ENCODE measurements at regions not wholly inside any gene's neighbourhood (a gene's known extent, or its start where the extent isn't known, plus 50 kb on each side); places are given as distances from the start of the nearest gene placed in this dataset.
A peak's percentile ranks its signal among the peaks of the same experiment; 100 is the strongest.

- Histone ChIP-seq H3K9me3 (ENCODE audit: control insufficient read depth in 5 of 5, low read length in 5 of 5) (no peaks in the 10 kb centered on the region), H3K4me3 (ENCODE audit: low read depth in 1 of 5, low read length in 5 of 5) (no peak overlapping the region), H3K4me1 (ENCODE audit: control insufficient read depth in 5 of 5, insufficient read depth in 5 of 5, low read length in 5 of 5) (peaks cover 0 to 54% (median 43%) of the 10 kb centered on the region in 5 donors), H3K9ac (ENCODE audit: low read length in 5 of 5) (no peak overlapping the region), H3K27me3 (ENCODE audit: control insufficient read depth in 5 of 5, insufficient read depth in 4 of 5, low read length in 5 of 5) (no peaks in the 10 kb centered on the region), H3K36me3 (ENCODE audit: control insufficient read depth in 5 of 5, insufficient read depth in 5 of 5, low read length in 5 of 5) (no peaks in the 10 kb centered on the region), H3K27ac (ENCODE audit: low read depth, low read length) (peak overlapping the region; percentile 31)
Observed at GRCh38 chr2:12177455-12178288, 431.2 kb downstream of the LPIN1 start.

GRCh38 chr2:12178289-12179080, 432.1 kb downstream of the LPIN1 start:
- Histone ChIP-seq H3K27ac (ENCODE audit: low read depth, low read length) (peak overlapping the region; percentile 31), H3K4me1 (ENCODE audit: control insufficient read depth in 5 of 5, insufficient read depth in 5 of 5, low read length in 5 of 5) (peaks cover 0 to 54% (median 43%) of the 10 kb centered on the region in 5 donors), H3K4me3 (ENCODE audit: low read depth in 1 of 5, low read length in 5 of 5) (no peak overlapping the region)

GRCh38 chr2:12180031-12180430, 433.6 kb downstream of the LPIN1 start:
- peak overlapping the region in 1 of 5 donors; percentile 15 for H3K4me3 ChIP-seq (ENCODE audit: low read depth in 1 of 5, low read length in 5 of 5)
- no peaks in the 10 kb centered on the region for H3K27me3 ChIP-seq (ENCODE audit: control insufficient read depth in 5 of 5, insufficient read depth in 4 of 5, low read length in 5 of 5)
- H3K36me3 ChIP-seq (ENCODE audit: control insufficient read depth in 5 of 5, insufficient read depth in 5 of 5, low read length in 5 of 5) = no peaks in the 10 kb centered on the region
- no peak overlapping the region for H3K9ac ChIP-seq (ENCODE audit: low read length in 5 of 5)
- H3K4me1 ChIP-seq (ENCODE audit: control insufficient read depth in 5 of 5, insufficient read depth in 5 of 5, low read length in 5 of 5) = peaks cover 0 to 54% (median 43%) of the 10 kb centered on the region in 5 donors
- no peak overlapping the region for H3K27ac ChIP-seq (ENCODE audit: low read depth, low read length)
- no peaks in the 10 kb centered on the region for H3K9me3 ChIP-seq (ENCODE audit: control insufficient read depth in 5 of 5, low read length in 5 of 5)

More at GRCh38 chr2:12178289-12179080, 432.1 kb downstream of the LPIN1 start:
- no peaks in the 10 kb centered on the region for H3K36me3 ChIP-seq (ENCODE audit: control insufficient read depth in 5 of 5, insufficient read depth in 5 of 5, low read length in 5 of 5)
- H3K9ac ChIP-seq (ENCODE audit: low read length in 5 of 5) = no peak overlapping the region
- H3K27me3 ChIP-seq (ENCODE audit: control insufficient read depth in 5 of 5, insufficient read depth in 4 of 5, low read length in 5 of 5) = no peaks in the 10 kb centered on the region
- H3K9me3 ChIP-seq (ENCODE audit: control insufficient read depth in 5 of 5, low read length in 5 of 5) = no peaks in the 10 kb centered on the region

- no peaks in the 10 kb centered on the region for H3K36me3 ChIP-seq (ENCODE audit: control insufficient read depth in 5 of 5, insufficient read depth in 5 of 5, low read length in 5 of 5)
- H3K9me3 ChIP-seq (ENCODE audit: control insufficient read depth in 5 of 5, low read length in 5 of 5) = no peaks in the 10 kb centered on the region
- no peak overlapping the region for H3K9ac ChIP-seq (ENCODE audit: low read length in 5 of 5)
- no peak overlapping the region for H3K27ac ChIP-seq (ENCODE audit: low read depth, low read length)
- peaks cover 0 to 36% (median 25%) of the 10 kb centered on the region in 5 donors for H3K4me1 ChIP-seq (ENCODE audit: control insufficient read depth in 5 of 5, insufficient read depth in 5 of 5, low read length in 5 of 5)
- H3K27me3 ChIP-seq (ENCODE audit: control insufficient read depth in 5 of 5, insufficient read depth in 4 of 5, low read length in 5 of 5) = no peaks in the 10 kb centered on the region
- H3K4me3 ChIP-seq (ENCODE audit: low read depth in 1 of 5, low read length in 5 of 5) = no peak overlapping the region
Observed at GRCh38 chr2:12183032-12183645, 436.7 kb downstream of the LPIN1 start.

- H3K4me1 ChIP-seq (ENCODE audit: control insufficient read depth in 5 of 5, insufficient read depth in 5 of 5, low read length in 5 of 5) = peaks cover 0 to 14% (median 0%) of the 10 kb centered on the region in 5 donors
- no peaks in the 10 kb centered on the region for H3K27me3 ChIP-seq (ENCODE audit: control insufficient read depth in 5 of 5, insufficient read depth in 4 of 5, low read length in 5 of 5)
- H3K27ac ChIP-seq (ENCODE audit: low read depth, low read length) = peak overlapping the region; percentile 52
- no peaks in the 10 kb centered on the region for H3K36me3 ChIP-seq (ENCODE audit: control insufficient read depth in 5 of 5, insufficient read depth in 5 of 5, low read length in 5 of 5)
- H3K9me3 ChIP-seq (ENCODE audit: control insufficient read depth in 5 of 5, low read length in 5 of 5) = peaks cover 0 to 6% (median 6%) of the 10 kb centered on the region in 5 donors
- peak overlapping the region in 1 of 5 donors; percentile 5 for H3K4me3 ChIP-seq (ENCODE audit: low read depth in 1 of 5, low read length in 5 of 5)
- H3K9ac ChIP-seq (ENCODE audit: low read length in 5 of 5) = no peak overlapping the region
Observed at GRCh38 chr2:12192762-12193161, 446.3 kb downstream of the LPIN1 start.

GRCh38 chr2:12194968-12195367, 448.5 kb downstream of the LPIN1 start:
- H3K4me3 ChIP-seq (ENCODE audit: low read depth in 1 of 5, low read length in 5 of 5) = no peak overlapping the region
- peaks cover 0 to 23% (median 0%) of the 10 kb centered on the region in 5 donors for H3K4me1 ChIP-seq (ENCODE audit: control insufficient read depth in 5 of 5, insufficient read depth in 5 of 5, low read length in 5 of 5)
- no peak overlapping the region for H3K9ac ChIP-seq (ENCODE audit: low read length in 5 of 5)
- peaks cover 0 to 6% (median 6%) of the 10 kb centered on the region in 5 donors for H3K9me3 ChIP-seq (ENCODE audit: control insufficient read depth in 5 of 5, low read length in 5 of 5)
- H3K27me3 ChIP-seq (ENCODE audit: control insufficient read depth in 5 of 5, insufficient read depth in 4 of 5, low read length in 5 of 5) = no peaks in the 10 kb centered on the region
- H3K27ac ChIP-seq (ENCODE audit: low read depth, low read length) = no peak overlapping the region
- no peaks in the 10 kb centered on the region for H3K36me3 ChIP-seq (ENCODE audit: control insufficient read depth in 5 of 5, insufficient read depth in 5 of 5, low read length in 5 of 5)

- Histone ChIP-seq H3K27ac (ENCODE audit: low read depth, low read length) (no peak overlapping the region), H3K9me3 (ENCODE audit: control insufficient read depth in 5 of 5, low read length in 5 of 5) (peaks cover 0 to 6% (median 6%) of the 10 kb centered on the region in 5 donors), H3K4me3 (ENCODE audit: low read depth in 1 of 5, low read length in 5 of 5) (no peak overlapping the region), H3K27me3 (ENCODE audit: control insufficient read depth in 5 of 5, insufficient read depth in 4 of 5, low read length in 5 of 5) (no peaks in the 10 kb centered on the region), H3K4me1 (ENCODE audit: control insufficient read depth in 5 of 5, insufficient read depth in 5 of 5, low read length in 5 of 5) (peaks cover 0 to 29% (median under 1%) of the 10 kb centered on the region in 5 donors), H3K9ac (ENCODE audit: low read length in 5 of 5) (no peak overlapping the region), H3K36me3 (ENCODE audit: control insufficient read depth in 5 of 5, insufficient read depth in 5 of 5, low read length in 5 of 5) (no peaks in the 10 kb centered on the region)
Observed at GRCh38 chr2:12196495-12196894, 450.1 kb downstream of the LPIN1 start.

GRCh38 chr2:12197133-12197532, 450.7 kb downstream of the LPIN1 start:
- Histone ChIP-seq H3K9me3 (ENCODE audit: control insufficient read depth in 5 of 5, low read length in 5 of 5) (peaks cover 0 to 6% (median 6%) of the 10 kb centered on the region in 5 donors), H3K9ac (ENCODE audit: low read length in 5 of 5) (no peak overlapping the region), H3K27ac (ENCODE audit: low read depth, low read length) (no peak overlapping the region), H3K4me1 (ENCODE audit: control insufficient read depth in 5 of 5, insufficient read depth in 5 of 5, low read length in 5 of 5) (peaks cover 0 to 34% (median 6%) of the 10 kb centered on the region in 5 donors), H3K36me3 (ENCODE audit: control insufficient read depth in 5 of 5, insufficient read depth in 5 of 5, low read length in 5 of 5) (no peaks in the 10 kb centered on the region), H3K27me3 (ENCODE audit: control insufficient read depth in 5 of 5, insufficient read depth in 4 of 5, low read length in 5 of 5) (no peaks in the 10 kb centered on the region), H3K4me3 (ENCODE audit: low read depth in 1 of 5, low read length in 5 of 5) (no peak overlapping the region)

GRCh38 chr2:12199491-12200211, 453.2 kb downstream of the LPIN1 start:
- Histone ChIP-seq H3K9me3 (ENCODE audit: control insufficient read depth in 5 of 5, low read length in 5 of 5) (peaks cover 0 to 6% (median 6%) of the 10 kb centered on the region in 5 donors), H3K36me3 (ENCODE audit: control insufficient read depth in 5 of 5, insufficient read depth in 5 of 5, low read length in 5 of 5) (no peaks in the 10 kb centered on the region)

More at GRCh38 chr2:12199491-12200211, 453.2 kb downstream of the LPIN1 start:
- peaks cover 2 to 32% (median 19%) of the 10 kb centered on the region in 5 donors for H3K4me1 ChIP-seq (ENCODE audit: control insufficient read depth in 5 of 5, insufficient read depth in 5 of 5, low read length in 5 of 5)
- no peak overlapping the region for H3K4me3 ChIP-seq (ENCODE audit: low read depth in 1 of 5, low read length in 5 of 5)
- no peak overlapping the region for H3K27ac ChIP-seq (ENCODE audit: low read depth, low read length)
- no peak overlapping the region for H3K9ac ChIP-seq (ENCODE audit: low read length in 5 of 5)
- no peaks in the 10 kb centered on the region for H3K27me3 ChIP-seq (ENCODE audit: control insufficient read depth in 5 of 5, insufficient read depth in 4 of 5, low read length in 5 of 5)

Measured in subcutaneous abdominal adipose tissue (tissue), 5 donors.